GM19463 (cell line): ENCODE measurements at regions not wholly inside any gene's neighbourhood (a gene's known extent, or its start where the extent isn't known, plus 50 kb on each side); places are given as distances from the start of the nearest gene placed in this dataset.

Experiments
- ATAC-seq: cut with Tn5 transposase; IDR thresholded peaks from one replicate; pipeline ENCODE4 v1.9.1; 2021; ENCODE audit warnings: mild to moderate bottlenecking, moderate library complexity; ENCODE audit not compliant: unreplicated experiment

- no peak for ATAC-seq
These were observed 368.6 kb downstream of the TMA16 start for GRCh38 chr4:163863082-163863481.

GRCh38 chr4:163865010-163865409 lies 370.5 kb downstream of the TMA16 start:
- no peak for ATAC-seq

- peak; percentile 70 for ATAC-seq
These were observed 372.3 kb downstream of the TMA16 start for GRCh38 chr4:163866728-163867315.

DNA sequence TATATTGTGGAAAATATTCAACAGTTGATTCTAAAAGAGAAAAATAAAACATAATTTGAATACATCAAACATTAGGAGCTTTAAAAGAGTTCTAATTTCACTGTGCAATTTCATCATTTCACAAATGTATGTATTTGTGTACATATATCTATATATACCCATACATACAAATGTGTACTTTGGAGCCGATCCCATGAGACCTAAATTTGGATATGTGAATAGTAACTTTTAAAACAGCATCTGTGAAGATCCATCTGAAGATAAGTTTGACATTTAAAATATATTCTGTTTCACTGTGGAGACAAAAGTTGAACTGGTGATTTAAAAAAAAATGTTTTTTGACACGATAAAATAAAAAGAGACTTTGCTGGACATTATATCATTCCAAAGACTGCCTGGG lies 374.0 kb downstream of the TMA16 start:
- no peak for ATAC-seq

GRCh38 chr4:163871078-163871477 lies 376.6 kb downstream of the TMA16 start:
- no peak for ATAC-seq

- ATAC-seq, result no peak
These were observed 380.8 kb downstream of the TMA16 start for GRCh38 chr4:163875327-163875726.

DNA sequence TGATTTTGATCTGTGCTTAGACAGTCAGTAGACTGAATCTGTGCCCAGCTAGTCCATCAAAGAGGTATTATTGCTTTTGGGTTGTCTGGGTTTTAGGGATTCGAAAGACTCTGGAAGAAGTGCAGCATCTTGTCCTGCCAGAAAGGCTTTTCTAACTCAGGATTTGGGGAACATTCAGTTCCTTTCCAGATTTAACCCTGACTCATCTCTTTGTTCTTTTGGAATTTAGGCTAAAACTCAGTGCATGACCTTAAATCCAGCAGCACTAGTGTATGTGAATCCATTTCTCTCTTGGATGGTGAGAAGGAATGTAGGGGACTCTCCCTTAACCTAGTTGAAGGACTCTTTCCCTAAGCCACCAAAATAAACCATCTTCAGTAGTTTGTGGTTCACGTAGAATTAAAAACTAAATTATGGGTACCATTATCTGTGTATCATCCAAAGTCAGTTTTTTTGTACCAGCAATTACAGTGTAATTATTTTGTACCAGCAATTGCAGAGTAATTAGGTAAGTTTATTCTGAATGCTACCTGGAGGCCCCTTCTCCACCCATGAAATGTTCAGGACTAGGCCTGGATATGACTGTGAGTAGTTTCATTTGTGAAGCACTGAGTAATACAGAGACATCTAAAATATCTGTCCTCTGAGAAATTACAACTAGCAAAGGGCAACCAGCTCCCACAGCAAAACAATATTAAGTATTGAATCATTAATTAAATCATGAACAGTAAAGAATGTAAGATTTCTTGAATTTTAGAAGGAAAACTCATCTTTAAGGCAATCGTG lies 384.0 kb downstream of the TMA16 start:
- ATAC-seq, result peak; percentile 68

DNA sequence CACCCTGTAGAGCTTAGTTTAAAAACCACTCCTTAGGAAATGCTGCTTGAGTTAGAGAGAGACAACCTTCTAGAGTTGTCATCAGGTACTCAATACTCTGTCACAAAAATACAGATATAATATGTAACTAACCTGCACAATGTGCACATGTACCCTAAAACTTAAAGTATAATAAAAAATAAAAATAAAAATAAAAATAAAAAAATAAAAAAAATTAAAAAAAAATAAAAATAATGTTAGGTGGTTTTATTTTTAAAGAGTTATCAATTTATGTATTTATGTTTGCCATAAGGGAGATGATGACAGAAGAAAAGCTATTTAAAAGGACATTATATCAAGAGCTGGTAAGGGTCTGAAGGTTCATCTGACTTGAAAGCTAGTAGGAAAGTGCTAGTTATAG lies 397.9 kb downstream of the TMA16 start:
- ATAC-seq, result no peak

DNA sequence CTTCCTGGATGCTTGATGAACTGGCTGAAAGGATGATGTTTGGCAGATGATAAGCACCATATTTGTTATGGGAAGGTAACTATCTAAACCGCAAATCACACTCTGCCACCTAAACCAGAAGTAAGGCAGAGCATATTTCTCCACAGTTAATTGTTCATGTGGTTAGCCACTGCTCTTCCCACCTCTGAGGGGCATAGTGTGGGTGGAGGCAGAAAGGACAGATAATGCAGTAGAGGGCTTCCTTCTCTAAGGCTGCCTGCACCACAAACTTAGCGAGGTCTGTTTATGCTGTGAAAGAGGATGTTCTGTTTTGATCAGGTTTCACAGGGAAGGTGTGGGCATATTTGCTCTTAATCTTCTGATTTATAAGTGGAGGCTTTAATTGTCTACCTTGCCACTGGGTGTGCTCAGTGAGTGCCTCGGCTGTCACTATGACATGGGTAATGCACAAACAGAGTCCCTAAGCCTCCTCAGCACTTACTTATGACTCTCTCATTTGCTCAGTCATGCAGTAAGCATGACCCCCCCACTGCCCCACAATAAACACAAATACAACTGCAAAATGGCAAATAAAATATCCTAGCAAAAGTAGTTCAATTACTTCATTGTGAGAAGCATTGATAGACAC lies 401.0 kb downstream of the TMA16 start:
- no peak for ATAC-seq

DNA sequence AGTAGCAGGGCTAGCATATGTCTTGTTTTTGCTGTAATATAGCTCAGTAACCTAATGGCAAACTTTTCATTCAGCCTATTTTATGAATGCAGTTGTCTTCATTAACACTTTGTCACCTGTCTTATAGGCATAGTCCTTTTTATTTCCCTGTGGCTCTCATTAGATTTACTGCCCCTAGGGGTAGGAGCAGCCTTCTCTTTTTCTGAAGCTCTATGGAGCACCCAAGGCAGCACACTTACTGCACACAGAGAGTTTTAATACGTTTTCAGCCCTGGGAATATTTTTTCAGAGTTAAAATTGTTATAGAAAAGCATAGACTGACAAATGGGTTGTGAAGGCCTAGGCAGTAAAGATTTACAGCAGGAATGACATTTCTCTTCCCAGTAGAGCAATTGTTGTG lies 406.8 kb downstream of the TMA16 start:
- no peak for ATAC-seq

DNA sequence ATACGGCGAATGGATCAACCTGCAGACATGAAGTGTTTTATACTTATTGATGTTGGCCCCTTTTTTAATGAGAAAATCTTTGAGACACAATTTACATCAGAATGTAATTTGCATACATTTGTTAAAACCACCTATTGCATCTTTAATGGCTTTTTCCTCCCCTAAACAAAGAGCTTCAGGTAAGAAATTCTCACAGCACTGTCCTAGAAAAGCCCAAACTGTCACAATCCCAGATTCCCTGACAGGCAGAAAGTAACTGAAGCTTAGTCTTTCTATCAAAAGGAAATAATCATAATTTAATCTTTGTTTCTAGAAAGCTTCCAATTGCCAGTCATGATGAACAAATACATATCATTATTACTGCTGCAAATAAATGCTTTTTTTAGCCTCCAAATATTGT lies 407.9 kb downstream of the TMA16 start:
- no peak for ATAC-seq

- ATAC-seq, result no peak
These were observed 417.4 kb downstream of the TMA16 start for GRCh38 chr4:163911891-163912290.

DNA sequence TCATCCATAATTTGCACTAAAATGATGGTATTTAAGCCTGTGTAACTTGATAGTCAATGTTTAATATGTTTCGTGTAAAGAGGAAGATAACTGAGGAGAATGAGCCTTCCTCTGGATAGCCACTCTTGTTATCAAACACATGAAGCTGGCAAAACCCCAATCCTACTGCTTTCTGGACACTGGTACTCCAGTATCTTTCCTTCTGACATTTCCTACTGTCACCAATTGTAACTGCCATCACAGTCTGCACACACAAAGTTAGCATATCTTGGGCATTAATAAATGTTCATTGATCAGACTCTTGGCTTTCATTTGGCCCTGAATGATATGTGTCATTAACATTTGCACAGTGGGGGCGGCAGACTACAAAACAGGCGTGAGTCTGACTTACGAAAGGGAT lies 419.1 kb downstream of the TMA16 start:
- ATAC-seq, result no peak

GRCh38 chr4:163915896-163916295 lies 421.4 kb downstream of the TMA16 start:
- ATAC-seq, result no peak

GRCh38 chr4:163920426-163920825 lies 425.9 kb downstream of the TMA16 start:
- ATAC-seq, result no peak

DNA sequence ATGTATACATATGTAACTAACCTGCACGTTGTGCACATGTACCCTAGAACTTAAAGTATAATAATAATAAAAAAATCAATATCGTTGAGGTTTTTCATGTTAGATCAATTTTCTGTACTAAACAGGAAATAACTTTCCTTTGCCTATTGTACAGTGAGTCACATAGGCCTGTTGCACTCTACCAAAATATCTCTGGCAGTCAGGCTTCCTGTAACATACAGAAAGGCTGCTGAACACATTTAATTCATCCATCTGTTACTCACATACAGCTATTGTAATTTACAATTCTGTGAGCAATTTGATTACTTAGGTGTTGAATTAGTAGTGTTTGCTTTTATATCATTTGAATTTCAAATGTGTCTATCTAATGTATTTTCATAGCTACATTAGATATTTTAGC lies 427.8 kb downstream of the TMA16 start:
- no peak for ATAC-seq

- no peak for ATAC-seq
These were observed 428.6 kb downstream of the TMA16 start for GRCh38 chr4:163923092-163923491.

GRCh38 chr4:163930086-163930485 lies 435.6 kb downstream of the TMA16 start:
- no peak for ATAC-seq

DNA sequence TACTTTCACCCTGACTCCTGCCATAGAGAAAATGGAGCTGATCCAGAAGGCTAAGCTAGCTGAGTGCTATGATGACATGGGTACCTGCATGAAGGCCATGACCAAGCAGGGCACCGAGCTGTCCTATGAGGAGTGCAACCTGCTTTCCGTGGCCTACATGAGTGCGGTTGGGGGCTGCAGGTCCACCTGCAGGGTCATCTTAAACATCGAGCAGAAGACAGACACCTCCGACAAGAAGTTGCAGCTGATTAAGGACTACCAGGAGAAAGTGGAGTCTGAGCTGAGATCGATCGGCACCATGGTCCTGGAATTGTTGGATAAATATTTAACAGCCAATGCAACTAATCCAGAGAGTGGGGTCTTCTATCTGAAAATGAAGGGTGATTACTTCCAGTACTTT lies 438.0 kb downstream of the TMA16 start:
- no peak for ATAC-seq

DNA sequence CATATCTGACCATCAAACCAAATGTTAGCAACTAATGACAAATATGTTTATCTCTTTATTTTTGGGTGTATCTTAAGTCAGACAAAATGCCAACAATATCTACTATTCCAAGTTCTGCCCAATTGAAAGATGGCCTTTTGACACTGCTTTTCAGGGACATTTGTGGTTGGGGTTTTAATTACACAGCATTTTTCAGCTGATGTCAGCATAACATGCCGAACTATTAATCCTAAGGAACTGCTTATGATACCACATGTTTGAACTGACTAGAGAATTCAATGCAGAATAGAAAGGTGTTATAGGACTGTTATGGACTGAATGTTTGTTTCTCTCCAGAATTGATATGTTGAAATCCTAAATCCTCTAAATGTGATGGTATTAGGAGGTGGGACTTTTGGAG lies 445.1 kb downstream of the TMA16 start:
- ATAC-seq, result no peak

DNA sequence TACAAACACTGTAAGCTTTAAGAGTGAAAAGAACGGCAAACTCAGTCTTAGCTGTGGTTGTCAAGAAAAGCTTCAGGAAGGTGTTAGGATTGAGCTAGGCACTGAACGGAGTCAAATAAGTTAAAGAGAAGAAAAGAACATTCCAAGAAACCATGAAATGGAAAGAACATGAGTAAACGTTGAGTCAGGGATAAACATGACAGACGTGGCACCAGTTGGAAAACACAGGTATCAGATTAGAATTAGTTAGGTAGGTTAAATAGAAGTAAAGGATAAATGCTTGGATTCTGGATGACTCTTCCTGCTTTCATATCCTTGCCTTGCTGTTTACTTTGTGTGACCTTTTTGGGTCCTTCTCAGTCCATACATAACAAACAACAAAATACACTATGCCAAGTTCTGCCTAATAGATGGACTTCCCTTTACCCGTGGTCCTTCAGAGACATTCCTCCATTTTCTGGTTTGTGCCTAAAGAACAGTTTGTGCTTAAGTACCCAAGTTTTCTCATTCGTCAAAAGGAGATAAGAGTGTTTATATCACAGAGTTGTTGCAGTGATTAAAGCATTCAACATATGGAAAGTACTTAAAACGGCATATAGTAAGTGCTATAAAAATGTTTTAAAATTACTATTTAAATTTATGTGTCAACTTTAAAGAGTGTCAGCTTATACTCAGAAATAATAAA lies 446.9 kb downstream of the TMA16 start:
- no peak for ATAC-seq
